HCT116 (cell line): ENCODE measurements at regions not wholly inside any gene's neighbourhood (a gene's known extent, or its start where the extent isn't known, plus 50 kb on each side); places are given as distances from the start of the nearest gene placed in this dataset.

ENCODE experiments used
- ATAC-seq: fragments of 200-7000 bp; cut with Tn5 transposase; 2 replicates; pipeline ENCODE4 v1.9.1; 2020; ENCODE audit warnings: mild to moderate bottlenecking, moderate library complexity
- BruUV-seq: library from RNA; stranded (reverse); fragments of 400-500 nt; replicated peaks from 2 replicates; lab custom pipeline; 2021; lab: Mats Ljungman, UMichigan
- CTCF ChIA-PET: fragments of 300-600 bp; sonication (Branson Sonifier 250); formaldehyde crosslinking; loops from one replicate; lab custom pipeline; 2021; ENCODE audit warnings: antibody characterized with exemption; lab: Charles Lee
- POLR2A ChIA-PET: fragments of 300-600, 350-600 bp; sonication (Branson Sonifier 250); formaldehyde crosslinking; loops from one replicate; lab custom pipeline; 2021; ENCODE audit warnings: antibody characterized with exemption; lab: Charles Lee
- RAD21 ChIA-PET, 2 experiments: fragments of 300-600 bp; sonication (Branson Sonifier 250); formaldehyde crosslinking; loops; one replicate each; lab custom pipeline; 2023; ENCODE audit warnings: low total read pairs in 2 of 2; ENCODE audit not compliant: uncharacterized antibody in 2 of 2, unreplicated experiment in 2 of 2, low non-redundant PET in 1 of 2; lab: Charles Lee
- DNase-seq: peaks from one replicate; pipeline ENCODE4 v3.0.0-alpha.2; 2010; ENCODE audit warnings: low read depth, low spot score
- H2AFZ ChIP-seq: fragments of 200-600 bp; shearing (Covaris generic), sonication (generic); 2 replicates; pipeline ENCODE4 v1.6.1; 2017; ENCODE audit warnings: low read depth, mixed run types, mixed read lengths, antibody characterized with exemption, low read length; ENCODE audit not compliant: poor library complexity, severe bottlenecking
- H3K27ac ChIP-seq: 2 replicates; pipeline ENCODE4 v1.5.1; 2012; ENCODE audit warnings: low read depth, low read length
- H3K27me3 ChIP-seq: fragments of 200-600 bp; sonication (generic); 2 replicates; pipeline ENCODE4 v1.6.1; 2016; ENCODE audit warnings: mixed run types, low read length, mixed read lengths; ENCODE audit not compliant: insufficient read depth
- H3K36me3 ChIP-seq, 2 experiments: fragments of 200-500 bp in 1 of 2; fragments of 200-600 bp in 1 of 2; sonication (Bioruptor generic) in 1 of 2; sonication (generic) in 1 of 2; 2 replicates each; pipeline versions ENCODE4 v1.5.1 to v1.6.1; 2014 to 2016; ENCODE audit warnings: low read length in 2 of 2, inconsistent platforms in 1 of 2, mixed read lengths in 1 of 2, mixed run types in 1 of 2; ENCODE audit not compliant: insufficient read depth in 2 of 2, control insufficient read depth in 1 of 2
- H3K4me1 ChIP-seq, 2 experiments: fragments of 200-600 bp in 1 of 2; sonication (generic) in 1 of 2; 2 replicates each; pipeline versions ENCODE4 v1.5.1 to v1.6.1; 2012 to 2017; ENCODE audit warnings: low read length in 2 of 2, inconsistent platforms in 1 of 2, mild to moderate bottlenecking in 1 of 2, mixed read lengths in 1 of 2, mixed run types in 1 of 2, moderate library complexity in 1 of 2; ENCODE audit not compliant: insufficient read depth in 2 of 2, control insufficient read depth in 1 of 2
- H3K4me2 ChIP-seq: fragments of 200-600 bp; sonication (generic); 2 replicates; pipeline ENCODE4 v1.6.1; 2017; ENCODE audit warnings: mixed run types, low read length, mixed read lengths
- H3K4me3 ChIP-seq, 2 experiments: fragments of 200-600 bp in 1 of 2; sonication (generic) in 1 of 2; replicated peaks in 1 of 2; 2 replicates each; pipeline ENCODE4 v1.5.1; 2011 to 2016; ENCODE audit warnings: low read length in 2 of 2, control low read depth in 1 of 2, low read depth in 1 of 2, mild to moderate bottlenecking in 1 of 2, mixed read lengths in 1 of 2, mixed run types in 1 of 2
- H3K79me2 ChIP-seq: fragments of 200-600 bp; sonication (generic); 2 replicates; pipeline ENCODE4 v1.6.1; 2017; ENCODE audit warnings: mild to moderate bottlenecking, mixed run types, low read length, moderate library complexity, mixed read lengths; ENCODE audit not compliant: insufficient read depth
- H3K9ac ChIP-seq: fragments of 200-600 bp; sonication (generic); 2 replicates; pipeline ENCODE4 v1.6.1; 2016; ENCODE audit warnings: low read length, mixed read lengths
- H3K9me2 ChIP-seq: fragments of 200-600 bp; sonication (generic), shearing (Covaris generic); 2 replicates; pipeline ENCODE4 v1.6.1; 2017; ENCODE audit warnings: mixed run types, mild to moderate bottlenecking, moderate library complexity; ENCODE audit not compliant: insufficient read depth
- H3K9me3 ChIP-seq, 2 experiments: fragments of 200-500 bp in 1 of 2; fragments of 200-600 bp in 1 of 2; sonication (Bioruptor generic) in 1 of 2; sonication (generic) in 1 of 2; 2 replicates each; pipeline ENCODE4 v1.6.1; 2014 to 2017; ENCODE audit warnings: low read length in 2 of 2, mixed read lengths in 2 of 2, inconsistent platforms in 1 of 2, low read depth in 1 of 2, mild to moderate bottlenecking in 1 of 2, mixed run types in 1 of 2, moderate library complexity in 1 of 2; ENCODE audit not compliant: control insufficient read depth in 1 of 2, insufficient read depth in 1 of 2
- H4K20me1 ChIP-seq: fragments of 200-600 bp; sonication (generic), shearing (Covaris generic); 2 replicates; pipeline ENCODE4 v1.6.1; 2017; ENCODE audit warnings: mixed run types, mild to moderate bottlenecking, moderate library complexity; ENCODE audit not compliant: insufficient read depth
- CBX3 ChIP-seq: IDR thresholded peaks from 2 replicates; pipeline ENCODE4 v1.6.1; 2012; ENCODE audit warnings: low read depth
- EZH2 ChIP-seq: fragments of 200-600 bp; sonication (generic); IDR thresholded peaks from 2 replicates; pipeline ENCODE4 v1.6.1; 2017; ENCODE audit warnings: antibody characterized with exemption, mixed run types
- FOSL1 ChIP-seq: IDR thresholded peaks from 2 replicates; pipeline ENCODE4 v1.6.1; 2012; ENCODE audit warnings: low read depth
- JUND ChIP-seq: IDR thresholded peaks from 2 replicates; pipeline ENCODE4 v1.6.1; 2012
- MAX ChIP-seq: IDR thresholded peaks from 2 replicates; pipeline ENCODE4 v1.6.1; 2012
- POLR2AphosphoS5 ChIP-seq: IDR thresholded peaks from 2 replicates; pipeline ENCODE4 v1.6.1; 2011; ENCODE audit warnings: mild to moderate bottlenecking, low read depth, low read length, moderate library complexity
- SIN3A ChIP-seq: IDR thresholded peaks from 2 replicates; pipeline ENCODE4 v1.6.1; 2012; ENCODE audit warnings: low read depth
- SP1 ChIP-seq: IDR thresholded peaks from 2 replicates; pipeline ENCODE4 v1.6.1; 2012; ENCODE audit warnings: low read depth
- SRF ChIP-seq: IDR thresholded peaks from 2 replicates; pipeline ENCODE4 v1.6.1; 2012; ENCODE audit warnings: low read depth
- TCF7L2 ChIP-seq: IDR thresholded peaks from 2 replicates; pipeline ENCODE4 v1.7.0; 2011; ENCODE audit warnings: borderline replicate concordance, inconsistent platforms; ENCODE audit not compliant: insufficient read depth, insufficient read length; ENCODE audit errors: extremely low read depth
- YY1 ChIP-seq: IDR thresholded peaks from 2 replicates; pipeline ENCODE4 v1.6.1; 2011; ENCODE audit warnings: low read length, low read depth, moderate library complexity, mild to moderate bottlenecking; ENCODE audit not compliant: insufficient replicate concordance; ENCODE audit errors: extremely low read depth
- ZBTB33 ChIP-seq: IDR thresholded peaks from 2 replicates; pipeline ENCODE4 v1.6.1; 2011; ENCODE audit warnings: mild to moderate bottlenecking, low read length, moderate library complexity; ENCODE audit not compliant: insufficient replicate concordance; ENCODE audit errors: extremely low read depth
- intact Hi-C: fragments of 100-400 bp; cut with micrococcal nuclease; formaldehyde crosslinking; loops from 2 replicates; pipeline ENCODE4 v1.10.0; 2022

- no peaks in the 10 kb centered on the region for H3K9me2 ChIP-seq
- no peaks in the 10 kb centered on the region for H3K79me2 ChIP-seq
- BruUV-seq, result no TSS peak
- CTCF ChIA-PET, result no interaction called here
- H3K4me1 ChIP-seq, result peaks cover 18 to 23% of the 10 kb centered on the region in 2 experiments
- POLR2A ChIA-PET, result no interaction called here
- H3K4me2 ChIP-seq, result peak overlapping the region; percentile 77
- DNase-seq (peak; percentile 68), ATAC-seq (peak; percentile 90)
- no peaks in the 10 kb centered on the region for H3K9me3 ChIP-seq
- peak overlapping the region; percentile 33 for H3K27ac ChIP-seq
- peak overlapping the region in 1 of 2 experiments; percentile 23; a peak in 2 of 4 replicates for H3K4me3 ChIP-seq
- RAD21 ChIA-PET, result no interaction called here
- intact Hi-C loops, result no loop called here
- no peaks in the 10 kb centered on the region for H4K20me1 ChIP-seq
- no peaks in the 10 kb centered on the region for H3K27me3 ChIP-seq
- peak overlapping the region; percentile 59 for H2AFZ ChIP-seq
- H3K9ac ChIP-seq, result peak overlapping the region; percentile 32
- TF ChIP-seq MAX (0 out of 2 replicates have a peak, but pooled peaks have one; percentile 28), CBX3 (peak; percentile 41; the same call in 1 of the 2 replicates), SP1 (peak; percentile 22; the same call in 1 of the 2 replicates), YY1 (no peak), TCF7L2 (peak; percentile 52), JUND (peak; percentile 79), POLR2AphosphoS5 (no peak), ZBTB33 (no peak), FOSL1 (peak; percentile 84), SIN3A (0 out of 2 replicates have a peak, but pooled peaks have one; percentile 15), SRF (no peak), EZH2 (no peak)
- TF ChIP-seq, all 23 proteins: peak for 7
- H3K36me3 ChIP-seq, result no peaks in the 10 kb centered on the region
Observed at GRCh38 chr11:11731311-11732083, 109.7 kb upstream of the GALNT18 start.
